Spleen (tissue), 11 donors: ENCODE measurements at regions not wholly inside any gene's neighbourhood (a gene's known extent, or its start where the extent isn't known, plus 50 kb on each side); places are given as distances from the start of the nearest gene placed in this dataset.

Source experiments
- DNase-seq: peaks from one replicate; pipeline ENCODE4 v3.0.0-alpha.2; 2020
- H3K27ac ChIP-seq, 8 donors: fragments of 200-600 bp; sonication (generic) in 7 of 8; 1 replicate in 4 of 8; 2 replicates in 4 of 8; pipeline versions ENCODE4 v1.5.0 to v1.8.0; 2016 to 2021; ENCODE audit warnings: inconsistent platforms in 4 of 8, mild to moderate bottlenecking in 4 of 8, moderate library complexity in 1 of 8
- H3K27me3 ChIP-seq, 7 donors: fragments of 200-600 bp; sonication (generic) in 6 of 7; replicated peaks in 1 of 7; 1 replicate in 4 of 7; 2 replicates in 3 of 7; pipeline versions ENCODE4 v1.5.0 to v1.8.0; 2016 to 2021; ENCODE audit warnings: inconsistent platforms in 3 of 7, mild to moderate bottlenecking in 1 of 7
- H3K36me3 ChIP-seq, 6 donors: fragments of 200-600 bp; sonication (generic) in 5 of 6; 1 replicate in 4 of 6; 2 replicates in 2 of 6; pipeline versions ENCODE4 v1.5.0 to v1.8.0; 2016 to 2021; ENCODE audit warnings: inconsistent platforms in 2 of 6
- H3K4me1 ChIP-seq, 6 donors: fragments of 200-600 bp; sonication (generic) in 5 of 6; 1 replicate in 3 of 6; 2 replicates in 3 of 6; pipeline versions ENCODE4 v1.5.0 to v1.8.0; 2016 to 2021; ENCODE audit warnings: inconsistent platforms in 3 of 6
- H3K4me3 ChIP-seq, 8 donors: fragments of 200-600 bp; sonication (generic) in 7 of 8; 1 replicate in 4 of 8; 2 replicates in 4 of 8; pipeline versions ENCODE4 v1.5.0 to v1.8.0; 2016 to 2021; ENCODE audit warnings: inconsistent platforms in 4 of 8, mild to moderate bottlenecking in 4 of 8, moderate library complexity in 2 of 8
- H3K9me3 ChIP-seq, 8 donors: fragments of 200-600 bp; sonication (generic) in 7 of 8; 1 replicate in 4 of 8; 2 replicates in 4 of 8; pipeline versions ENCODE4 v1.5.0 to v1.8.0; 2016 to 2021; ENCODE audit warnings: inconsistent platforms in 4 of 8
- POLR2A ChIP-seq, 3 donors: fragments of 450-650 bp; IDR thresholded peaks; one replicate each; pipeline ENCODE4 v1.5.1; 2017; ENCODE audit warnings: antibody characterized with exemption in 3 of 3, mild to moderate bottlenecking in 1 of 3
- POLR2AphosphoS5 ChIP-seq, 3 donors: sonication (generic); formaldehyde crosslinking; IDR thresholded peaks; one replicate each; pipeline ENCODE4 v1.5.1; 2017; ENCODE audit warnings: antibody characterized with exemption in 3 of 3
- WGBS, 5 donors: extraction: QIAGEN DNeasy Blood & Tissue Kit in 3 of 5; methylation state at CpG; one replicate each; pipeline versions ENCODE4 v1.1.5 to v1.1.7; 2013 to 2018; 5-methylcytosine and 5-hydroxymethylcytosine counted together
- intact Hi-C: fragments of 100-400 bp; cut with DNase I; formaldehyde crosslinking; loops from one replicate; pipeline ENCODE4 v1.15.0; 2023; ENCODE audit warnings: low total_unique reads
- TF ChIP-seq, protein P1 (sequence below), 11 experiments: fragments of 200-600 bp in 7 of 11; fragments of 450-650 bp in 4 of 11; sonication (generic) in 4 of 11; IDR thresholded peaks in 8 of 11; conservative IDR thresholded peaks in 3 of 11; 1 replicate in 7 of 11; 2 replicates in 4 of 11; pipeline versions ENCODE4 v1.4.0 to v1.8.0; 2016 to 2021; ENCODE audit warnings: antibody characterized with exemption in 11 of 11, inconsistent platforms in 4 of 11, mild to moderate bottlenecking in 1 of 11
- donor health status: healthy with polysubstance abuse.
- donor health status: DM: no; HTN: no; CAD: no; lungs with moderate emphysema.
- donor health status: DM: no; HTN: no; CAD: no.
- donor health status: Bipolar disorder and iron deficiency.
- donor health status: healthy.
- donor health status: DM: no; HTN: no; CAD: no.
- donor health status: DM: yes; HTN: yes; CAD: no.

DNA sequence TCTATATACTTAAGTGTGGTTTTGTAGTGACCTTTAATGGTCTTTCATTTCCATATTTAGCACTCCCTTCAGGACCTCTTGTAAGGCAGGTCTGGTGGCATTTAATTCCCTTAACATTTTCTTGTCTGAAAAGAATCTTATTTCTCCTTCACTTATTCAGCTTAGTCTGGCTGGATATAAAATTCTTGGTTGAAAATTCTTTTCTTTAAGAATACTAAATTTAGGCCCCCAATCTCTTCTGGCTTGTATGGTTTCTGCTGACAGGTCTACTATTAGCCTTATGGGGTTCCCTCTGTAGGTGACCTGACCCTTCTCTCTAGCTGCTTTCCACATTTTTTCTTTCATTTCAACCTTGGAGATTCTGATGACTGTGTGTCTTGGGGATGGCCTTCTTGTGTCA, 236.9 kb downstream of the THBS2 start:
- intact Hi-C loops, result no loop called here
- no peaks in the 10 kb centered on the region for H3K36me3 ChIP-seq
- no peak overlapping the region for H3K4me3 ChIP-seq
- H3K27me3 ChIP-seq, result peaks cover 0 to 10% (median 0%) of the 10 kb centered on the region in 7 donors
- TF ChIP-seq POLR2AphosphoS5 (IDR thresholded peaks at IDR 0.05), result no peak
- no peak for TF ChIP-seq POLR2A (IDR thresholded peaks at IDR 0.05)
- TF ChIP-seq, protein P1, sequence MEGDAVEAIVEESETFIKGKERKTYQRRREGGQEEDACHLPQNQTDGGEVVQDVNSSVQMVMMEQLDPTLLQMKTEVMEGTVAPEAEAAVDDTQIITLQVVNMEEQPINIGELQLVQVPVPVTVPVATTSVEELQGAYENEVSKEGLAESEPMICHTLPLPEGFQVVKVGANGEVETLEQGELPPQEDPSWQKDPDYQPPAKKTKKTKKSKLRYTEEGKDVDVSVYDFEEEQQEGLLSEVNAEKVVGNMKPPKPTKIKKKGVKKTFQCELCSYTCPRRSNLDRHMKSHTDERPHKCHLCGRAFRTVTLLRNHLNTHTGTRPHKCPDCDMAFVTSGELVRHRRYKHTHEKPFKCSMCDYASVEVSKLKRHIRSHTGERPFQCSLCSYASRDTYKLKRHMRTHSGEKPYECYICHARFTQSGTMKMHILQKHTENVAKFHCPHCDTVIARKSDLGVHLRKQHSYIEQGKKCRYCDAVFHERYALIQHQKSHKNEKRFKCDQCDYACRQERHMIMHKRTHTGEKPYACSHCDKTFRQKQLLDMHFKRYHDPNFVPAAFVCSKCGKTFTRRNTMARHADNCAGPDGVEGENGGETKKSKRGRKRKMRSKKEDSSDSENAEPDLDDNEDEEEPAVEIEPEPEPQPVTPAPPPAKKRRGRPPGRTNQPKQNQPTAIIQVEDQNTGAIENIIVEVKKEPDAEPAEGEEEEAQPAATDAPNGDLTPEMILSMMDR (IDR thresholded peaks at IDR 0.05 in 8 of 11, conservative IDR thresholded peaks at IDR 0.05 in 3 of 11), result no peak
- H3K9me3 ChIP-seq, result peaks cover 0 to 30% (median 17%) of the 10 kb centered on the region in 8 donors
- DNase-seq, result no peak
- no peak overlapping the region for H3K27ac ChIP-seq
- no peaks in the 10 kb centered on the region for H3K4me1 ChIP-seq

DNA sequence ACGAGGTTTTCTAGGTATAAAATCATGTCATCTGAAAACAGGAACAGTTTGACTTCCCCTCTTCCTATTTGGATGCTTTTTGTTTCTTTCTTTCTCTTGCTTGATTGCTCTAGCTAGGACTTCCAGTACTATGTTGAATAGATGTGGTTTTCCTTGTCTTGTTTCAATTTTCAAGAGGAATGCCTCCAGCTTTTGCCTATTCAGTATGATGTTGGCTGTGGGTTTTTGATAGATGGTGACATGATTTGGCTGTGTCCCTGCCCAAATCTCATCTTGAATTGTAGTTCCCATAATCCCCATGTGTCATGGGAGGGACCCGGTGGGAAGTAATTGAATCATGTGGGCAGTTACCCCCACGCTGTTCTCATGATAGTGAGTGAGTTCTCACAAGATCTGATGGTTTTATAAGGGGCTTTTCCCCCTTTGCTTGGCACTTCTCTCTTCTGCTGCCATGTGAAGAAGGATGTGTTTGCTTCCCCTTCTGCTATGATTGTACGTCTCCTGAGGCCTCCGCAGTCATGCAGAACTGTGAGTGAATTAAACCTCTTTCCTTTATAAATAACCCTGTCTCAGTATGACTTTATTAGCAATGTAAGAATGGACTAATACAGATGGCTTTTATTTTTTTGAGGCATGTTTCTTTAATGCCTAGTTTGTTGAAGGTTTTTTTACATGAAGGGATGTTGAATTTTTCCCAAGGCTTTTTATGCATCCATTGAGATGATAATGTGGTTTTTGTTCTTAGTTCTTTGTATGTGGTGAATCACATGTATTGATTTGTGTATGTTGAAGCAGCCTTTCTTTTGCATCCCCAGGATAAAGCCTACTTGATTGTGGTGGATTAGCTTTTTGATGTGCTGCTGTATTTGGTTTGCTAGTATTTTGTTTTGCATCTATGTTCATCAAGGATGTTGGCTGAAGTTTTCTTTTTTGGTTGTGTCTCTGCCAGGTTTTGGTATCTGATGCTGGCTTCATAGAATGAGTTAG, 239.1 kb downstream of the THBS2 start:
- TF ChIP-seq, protein P1 (IDR thresholded peaks at IDR 0.05 in 8 of 11, conservative IDR thresholded peaks at IDR 0.05 in 3 of 11), result no peak
- TF ChIP-seq POLR2AphosphoS5 (IDR thresholded peaks at IDR 0.05) (no peak), POLR2A (IDR thresholded peaks at IDR 0.05) (no peak)
- DNase-seq, result no peak
- Histone ChIP-seq H3K36me3 (no peaks in the 10 kb centered on the region), H3K4me3 (no peak overlapping the region), H3K27ac (no peak overlapping the region), H3K9me3 (peaks cover 0 to 30% (median 17%) of the 10 kb centered on the region in 8 donors), H3K27me3 (peaks cover 0 to 8% (median 0%) of the 10 kb centered on the region in 7 donors), H3K4me1 (no peaks in the 10 kb centered on the region)
- WGBS, 5 donors, result 66 to 80% (median 77%) methylated on average over 5 of the region's 5 CpGs
- intact Hi-C loops, result no loop called here

DNA sequence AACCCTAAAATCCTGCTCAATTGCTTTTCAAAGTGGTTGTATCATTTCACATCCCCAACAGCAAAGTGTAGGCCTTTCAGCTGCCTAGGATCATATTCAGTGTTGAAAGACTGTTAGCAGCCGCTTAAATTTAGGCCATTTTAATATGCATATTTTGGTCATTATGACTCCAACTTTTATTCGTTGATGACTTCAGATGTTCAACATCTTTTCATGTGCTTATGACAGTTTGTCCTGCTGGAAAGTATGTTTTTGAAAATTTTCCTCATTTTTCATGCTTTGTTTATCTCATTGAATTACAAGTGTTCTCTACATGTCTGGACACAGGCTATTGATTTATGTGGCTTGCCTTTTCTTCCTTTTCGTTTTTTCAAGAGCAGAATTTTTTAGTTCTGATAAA, 244.0 kb downstream of the THBS2 start:
- Histone ChIP-seq H3K4me3 (no peak overlapping the region), H3K36me3 (no peaks in the 10 kb centered on the region), H3K27ac (no peak overlapping the region), H3K9me3 (peaks cover 0 to 3% (median 0%) of the 10 kb centered on the region in 8 donors), H3K27me3 (no peaks in the 10 kb centered on the region), H3K4me1 (no peaks in the 10 kb centered on the region)
- no peak for DNase-seq
- WGBS, 5 donors, result 65 to 81% (median 74%) methylated on average over 3 of the region's 3 CpGs
- no peak for TF ChIP-seq POLR2A (IDR thresholded peaks at IDR 0.05)
- TF ChIP-seq POLR2AphosphoS5 (IDR thresholded peaks at IDR 0.05), result no peak
- TF ChIP-seq, protein P1 (IDR thresholded peaks at IDR 0.05 in 8 of 11, conservative IDR thresholded peaks at IDR 0.05 in 3 of 11), result no peak
- intact Hi-C loops, result no loop called here

GRCh38 chr6:169008641-169009257, 244.9 kb downstream of the THBS2 start:
- no peak overlapping the region for H3K4me3 ChIP-seq
- 65 to 85% (median 67%) methylated on average over 4 of the region's 4 CpGs for WGBS, 5 donors
- no peak for DNase-seq
- intact Hi-C loops, result no loop called here
- H3K27me3 ChIP-seq, result no peaks in the 10 kb centered on the region
- H3K4me1 ChIP-seq, result no peaks in the 10 kb centered on the region
- no peak for TF ChIP-seq POLR2AphosphoS5 (IDR thresholded peaks at IDR 0.05)
- TF ChIP-seq, protein P1 (IDR thresholded peaks at IDR 0.05 in 8 of 11, conservative IDR thresholded peaks at IDR 0.05 in 3 of 11), result no peak
- no peak for TF ChIP-seq POLR2A (IDR thresholded peaks at IDR 0.05)
- peaks cover 0 to 3% (median 0%) of the 10 kb centered on the region in 8 donors for H3K9me3 ChIP-seq
- no peaks in the 10 kb centered on the region for H3K36me3 ChIP-seq
- no peak overlapping the region for H3K27ac ChIP-seq
